HG02885 (cell line): ENCODE measurements at regions not wholly inside any gene's neighbourhood (a gene's known extent, or its start where the extent isn't known, plus 50 kb on each side); places are given as distances from the start of the nearest gene placed in this dataset.
A peak's percentile ranks its signal among the peaks of the same experiment; 100 is the strongest.
"Not testable (repeated sequence)": the region's sequence is repeated elsewhere in the genome, so short reads cannot be mapped to it uniquely, and the experiment has no call there.

ENCODE experiments used
- ATAC-seq: cut with Tn5 transposase; IDR thresholded peaks from one replicate; pipeline ENCODE4 v1.9.1; 2021; ENCODE audit warnings: mild to moderate bottlenecking; ENCODE audit not compliant: unreplicated experiment, poor library complexity

GRCh38 chr3:17820275-17820674, 77.8 kb upstream of the TBC1D5 start:
- ATAC-seq = no peak

GRCh38 chr3:17817973-17818372, 75.5 kb upstream of the TBC1D5 start:
- ATAC-seq = not testable (repeated sequence)

GRCh38 chr3:17817545-17817944, 75.1 kb upstream of the TBC1D5 start:
- no peak for ATAC-seq

GRCh38 chr3:17816839-17817238, 74.4 kb upstream of the TBC1D5 start:
- not testable (repeated sequence) for ATAC-seq

GRCh38 chr3:17812328-17812727, 69.9 kb upstream of the TBC1D5 start:
- not testable (repeated sequence) for ATAC-seq

- ATAC-seq = no peak
Observed at GRCh38 chr3:17811646-17812045, 69.2 kb upstream of the TBC1D5 start.

GRCh38 chr3:17810759-17811158, 68.3 kb upstream of the TBC1D5 start:
- no peak for ATAC-seq

- no peak for ATAC-seq
Observed at GRCh38 chr3:17808994-17809393, 66.6 kb upstream of the TBC1D5 start.

- ATAC-seq = no peak
Observed at GRCh38 chr3:17806876-17807275, 64.4 kb upstream of the TBC1D5 start.

GRCh38 chr3:17806201-17806600, 63.8 kb upstream of the TBC1D5 start:
- no peak for ATAC-seq

- ATAC-seq = no peak
Observed at GRCh38 chr3:17805461-17805940, 63.1 kb upstream of the TBC1D5 start.

- ATAC-seq = peak; percentile 63
Observed at GRCh38 chr3:17802950-17803349, 60.5 kb upstream of the TBC1D5 start.

- ATAC-seq = no peak
Observed at GRCh38 chr3:17801131-17801530, 58.7 kb upstream of the TBC1D5 start.

- no peak for ATAC-seq
Observed at GRCh38 chr3:17800232-17800631, 57.8 kb upstream of the TBC1D5 start.

GRCh38 chr3:17799312-17799711, 56.9 kb upstream of the TBC1D5 start:
- ATAC-seq = no peak

GRCh38 chr3:17798000-17798399, 55.6 kb upstream of the TBC1D5 start:
- ATAC-seq = no peak

GRCh38 chr3:17795711-17796110, 53.3 kb upstream of the TBC1D5 start:
- no peak for ATAC-seq

GRCh38 chr3:17795280-17795679, 52.8 kb upstream of the TBC1D5 start:
- no peak for ATAC-seq

- ATAC-seq = no peak
Observed at GRCh38 chr3:17793542-17794195, 51.2 kb upstream of the TBC1D5 start.
